ACC112 (cell line): ENCODE measurements at regions not wholly inside any gene's neighbourhood (a gene's known extent, or its start where the extent isn't known, plus 50 kb on each side); places are given as distances from the start of the nearest gene placed in this dataset.
"Not testable (repeated sequence)": the region's sequence is repeated elsewhere in the genome, so short reads cannot be mapped to it uniquely, and the experiment has no call there.

Source experiments
- H2AFZ ChIP-seq: fragments of 200-600 bp; sonication (generic); one replicate; pipeline ENCODE4 v1.6.0; 2017; ENCODE audit warnings: antibody characterized with exemption, low read length; ENCODE audit not compliant: unreplicated experiment
- H3K27ac ChIP-seq: fragments of 200-600 bp; sonication (generic); 2 replicates; pipeline ENCODE4 v1.5.1; 2014; ENCODE audit warnings: low read depth, mild to moderate bottlenecking, antibody characterized with exemption, low read length, moderate library complexity
- H3K27me3 ChIP-seq: fragments of 200-600 bp; sonication (generic); 2 replicates; pipeline ENCODE4 v1.6.1; 2014; ENCODE audit warnings: mild to moderate bottlenecking, antibody characterized with exemption, low read length, moderate library complexity, mixed read lengths; ENCODE audit not compliant: insufficient read depth
- H3K36me3 ChIP-seq: fragments of 200-600 bp; sonication (generic); 2 replicates; pipeline ENCODE4 v1.6.1; 2016; ENCODE audit warnings: mild to moderate bottlenecking, antibody characterized with exemption, low read length, moderate library complexity, mixed read lengths; ENCODE audit not compliant: insufficient read depth
- H3K4me1 ChIP-seq: fragments of 200-600 bp; sonication (generic); one replicate; pipeline ENCODE4 v1.6.1; 2016; ENCODE audit warnings: low read length, mixed read lengths; ENCODE audit not compliant: insufficient read depth, unreplicated experiment, control insufficient read depth
- H3K4me3 ChIP-seq: fragments of 200-600 bp; sonication (generic); 2 replicates; pipeline ENCODE4 v1.5.1; 2014; ENCODE audit warnings: mild to moderate bottlenecking, low read depth, low read length
- H3K79me2 ChIP-seq: fragments of 200-600 bp; sonication (generic); one replicate; pipeline ENCODE4 v1.6.0; 2016; ENCODE audit warnings: low read length; ENCODE audit not compliant: control insufficient read depth, unreplicated experiment, insufficient read depth

- H3K36me3 ChIP-seq: no peaks in the 10 kb centered on the region
- no peak overlapping the region for H2AFZ ChIP-seq
- no peaks in the 10 kb centered on the region for H3K27me3 ChIP-seq
- no peak overlapping the region for H3K27ac ChIP-seq
- H3K4me1 ChIP-seq: peaks cover 30% of the 10 kb centered on the region
- H3K79me2 ChIP-seq: no peaks in the 10 kb centered on the region
- no peak overlapping the region for H3K4me3 ChIP-seq
These were observed 211.5 kb upstream of the PRSS1 start for GRCh38 chr7:142537760-142538159.

DNA sequence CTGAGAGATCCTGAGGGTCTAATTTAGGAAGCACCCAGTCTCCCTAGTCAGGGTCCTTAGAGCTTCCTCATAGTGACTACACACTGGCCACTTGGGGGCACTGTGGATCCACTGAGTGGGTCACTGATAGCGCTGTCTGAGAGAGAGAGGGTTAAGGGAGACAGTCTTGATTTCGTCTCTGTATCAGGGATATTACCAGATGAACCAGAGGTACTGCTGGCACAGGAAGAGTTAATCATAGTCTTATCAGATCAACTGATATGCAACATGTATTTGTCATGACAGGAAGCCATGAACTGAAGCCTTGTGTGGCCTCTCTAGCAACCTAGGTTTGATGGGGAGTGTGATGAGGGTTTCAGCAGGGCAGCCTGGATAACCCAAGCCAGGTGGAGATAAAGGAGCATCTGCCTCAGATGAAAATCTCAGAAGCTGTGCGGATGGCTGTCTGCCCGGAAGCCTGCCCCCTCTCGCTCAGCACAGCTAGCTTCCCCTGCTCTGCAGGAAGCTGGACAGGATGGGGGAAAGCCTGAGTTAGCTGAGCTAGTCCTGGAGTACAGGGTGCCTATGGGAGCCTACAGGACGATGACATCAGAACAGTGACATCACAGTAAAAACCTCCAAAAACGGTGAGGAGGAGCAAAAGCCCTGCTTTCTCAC is 214.0 kb upstream of the PRSS1 start:
- Histone ChIP-seq H3K4me3 (no peak overlapping the region), H3K79me2 (no peaks in the 10 kb centered on the region), H2AFZ (peak overlapping the region; percentile 2), H3K36me3 (no peaks in the 10 kb centered on the region), H3K4me1 (peaks cover 25% of the 10 kb centered on the region), H3K27me3 (no peaks in the 10 kb centered on the region), H3K27ac (no peak overlapping the region)

DNA sequence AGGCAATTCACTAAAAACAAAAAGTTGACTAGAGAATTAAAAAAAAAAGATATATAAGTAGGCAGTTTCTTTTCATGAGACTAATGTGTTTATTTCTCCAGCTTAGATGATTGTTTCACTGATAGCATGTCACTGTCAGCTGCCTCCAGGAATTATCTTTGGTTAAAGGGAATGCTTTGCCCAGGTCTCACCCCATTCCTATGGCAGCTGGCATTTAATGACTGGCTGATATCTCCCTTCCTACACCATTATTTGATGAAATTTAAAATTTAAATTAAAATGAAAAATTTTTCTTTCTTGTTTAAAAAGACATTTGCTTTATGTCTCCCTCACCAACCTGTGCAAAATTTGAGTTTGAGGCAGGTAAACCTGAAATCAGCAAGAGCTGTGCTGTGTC is 214.5 kb upstream of the PRSS1 start:
- Histone ChIP-seq H3K4me1 (peaks cover 20% of the 10 kb centered on the region), H3K27ac (no peak overlapping the region), H2AFZ (no peak overlapping the region), H3K27me3 (peaks cover under 1% of the 10 kb centered on the region; the same call in 1 of the 2 replicates), H3K4me3 (no peak overlapping the region), H3K36me3 (no peaks in the 10 kb centered on the region), H3K79me2 (no peaks in the 10 kb centered on the region)

DNA sequence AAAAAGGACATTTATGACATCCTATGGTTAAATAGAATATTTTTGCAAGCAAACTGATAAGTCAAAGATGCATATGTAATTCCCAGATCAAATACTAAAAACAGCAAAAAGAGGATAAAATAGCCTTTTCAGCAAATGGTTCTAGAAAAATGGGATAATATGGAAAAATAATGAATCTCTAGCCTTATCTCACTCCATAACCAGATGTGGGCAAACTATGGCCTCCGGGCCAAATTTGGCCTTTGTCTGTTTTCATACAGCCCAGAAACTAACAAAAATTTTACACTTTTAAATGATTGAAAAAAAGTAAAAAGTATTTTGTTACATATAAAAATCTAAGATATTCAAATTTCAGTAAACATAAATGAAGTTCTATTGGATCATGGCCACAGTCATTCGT is 215.4 kb upstream of the PRSS1 start:
- no peak overlapping the region for H3K4me3 ChIP-seq
- H2AFZ ChIP-seq: no peak overlapping the region
- peaks cover 12% of the 10 kb centered on the region for H3K4me1 ChIP-seq
- H3K27ac ChIP-seq: no peak overlapping the region
- H3K27me3 ChIP-seq: peaks cover 5% of the 10 kb centered on the region; the same call in 1 of the 2 replicates
- H3K36me3 ChIP-seq: no peaks in the 10 kb centered on the region
- H3K79me2 ChIP-seq: no peaks in the 10 kb centered on the region

DNA sequence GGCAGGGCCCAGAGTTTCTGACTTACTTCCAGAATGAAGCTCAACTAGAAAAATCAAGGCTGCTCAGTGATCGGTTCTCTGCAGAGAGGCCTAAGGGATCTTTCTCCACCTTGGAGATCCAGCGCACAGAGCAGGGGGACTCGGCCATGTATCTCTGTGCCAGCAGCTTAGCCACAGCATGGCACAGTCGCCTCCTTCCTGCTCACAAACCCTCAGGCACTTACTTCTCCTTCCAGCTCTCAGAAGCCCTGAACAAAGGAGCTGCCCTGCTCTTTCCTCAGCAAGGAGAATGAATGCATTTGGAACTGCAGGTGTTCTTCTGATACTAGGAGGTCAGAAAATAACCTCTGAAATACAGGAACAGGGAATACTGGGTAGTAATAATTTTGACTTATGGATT is 219.7 kb upstream of the PRSS1 start:
- Histone ChIP-seq H3K27me3 (peaks cover 33% of the 10 kb centered on the region; the same call in 1 of the 2 replicates), H3K4me1 (no peaks in the 10 kb centered on the region), H2AFZ (no peak overlapping the region), H3K27ac (no peak overlapping the region), H3K36me3 (no peaks in the 10 kb centered on the region), H3K4me3 (no peak overlapping the region), H3K79me2 (no peaks in the 10 kb centered on the region)

DNA sequence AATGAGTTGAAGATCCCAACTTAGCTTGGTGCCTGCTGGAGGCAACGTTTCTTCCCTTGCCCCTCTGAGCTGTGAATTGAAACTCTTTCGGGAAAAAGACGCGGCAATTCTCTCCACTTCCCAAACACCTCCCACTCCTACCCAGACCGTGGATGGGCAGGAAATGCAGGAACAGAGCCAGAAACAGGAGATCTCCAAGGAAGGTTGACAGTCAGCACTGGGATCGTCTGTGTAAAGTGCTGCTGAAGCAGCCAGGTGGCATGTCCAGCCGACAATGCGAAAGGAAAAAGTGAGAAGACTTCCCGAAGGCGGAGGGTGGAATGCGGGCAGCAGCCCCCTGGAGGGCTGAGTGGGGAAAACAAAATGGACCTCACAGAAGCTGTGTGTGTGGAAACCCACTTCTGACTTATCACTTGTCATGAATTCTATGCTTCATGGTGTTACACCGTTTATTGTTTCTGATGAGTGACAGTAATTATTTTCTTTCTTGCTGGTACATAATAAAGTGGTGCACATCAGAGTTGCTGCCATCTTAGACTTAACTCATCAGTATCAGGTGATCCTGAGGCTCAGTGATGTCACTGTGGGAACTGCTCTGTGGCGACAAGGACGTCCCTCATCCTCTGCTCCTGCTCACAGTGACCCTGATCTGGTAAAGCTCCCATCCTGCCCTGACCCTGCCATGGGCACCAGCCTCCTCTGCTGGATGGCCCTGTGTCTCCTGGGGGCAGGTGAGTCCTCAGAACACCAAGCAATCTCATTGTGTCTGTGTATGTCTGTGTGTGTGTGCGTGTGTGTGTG is 220.5 kb upstream of the PRSS1 start:
- Histone ChIP-seq H3K79me2 (no peaks in the 10 kb centered on the region), H3K27me3 (peaks cover 37% of the 10 kb centered on the region), H2AFZ (no peak overlapping the region), H3K4me3 (no peak overlapping the region), H3K36me3 (no peaks in the 10 kb centered on the region), H3K4me1 (no peaks in the 10 kb centered on the region), H3K27ac (no peak overlapping the region)

DNA sequence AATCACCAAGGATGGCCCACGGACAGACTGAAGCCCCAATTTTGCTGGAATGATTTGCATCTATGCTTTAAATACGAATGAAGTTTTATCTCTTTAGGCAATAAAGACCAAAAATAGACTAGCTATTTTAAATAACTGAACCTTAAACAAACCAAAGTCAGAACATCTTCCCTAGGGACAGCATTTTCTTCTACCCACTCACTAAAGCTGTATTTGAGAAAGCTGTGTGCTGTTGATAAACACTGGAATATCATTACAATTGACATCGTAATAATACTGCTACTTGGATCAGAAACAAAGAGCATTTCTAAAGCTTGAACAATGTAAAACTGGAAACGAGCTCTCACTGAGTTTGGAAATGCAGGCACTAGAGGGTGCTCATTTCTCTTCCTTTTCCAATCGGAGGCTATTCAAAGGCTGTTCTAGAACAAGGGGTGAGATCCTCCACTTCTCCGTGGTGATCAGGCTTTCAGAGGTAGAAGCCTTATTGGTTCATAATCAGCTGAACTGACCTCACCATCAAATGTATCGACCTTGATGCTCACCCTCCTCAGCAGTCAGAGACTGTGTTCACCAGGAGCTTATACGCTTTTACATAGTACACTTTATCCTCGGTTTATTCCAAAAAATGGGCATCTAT is 225.3 kb upstream of the PRSS1 start:
- Histone ChIP-seq H3K79me2 (no peaks in the 10 kb centered on the region), H3K36me3 (no peaks in the 10 kb centered on the region), H2AFZ (no peak overlapping the region), H3K4me1 (no peaks in the 10 kb centered on the region), H3K4me3 (no peak overlapping the region), H3K27ac (no peak overlapping the region), H3K27me3 (peaks cover 47% of the 10 kb centered on the region)

DNA sequence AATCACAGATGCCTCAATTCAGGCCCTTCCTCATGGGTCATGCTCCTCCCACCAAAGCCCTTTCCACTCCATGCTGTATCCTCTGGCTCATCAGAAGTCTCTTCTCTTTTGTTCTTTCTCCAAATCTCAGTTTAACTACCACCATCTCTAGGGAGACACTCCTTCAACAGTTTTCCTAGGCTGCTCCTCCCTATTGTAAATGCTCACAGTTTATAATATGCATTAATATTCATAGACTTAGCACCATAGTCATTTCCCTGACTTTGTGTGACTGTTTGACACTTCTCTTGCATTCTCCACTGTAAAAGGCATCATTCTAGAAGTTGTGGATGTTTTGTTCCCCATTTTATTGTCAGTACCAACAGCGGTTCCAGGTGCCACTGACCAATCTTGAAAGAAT is 226.5 kb upstream of the PRSS1 start:
- no peaks in the 10 kb centered on the region for H3K4me1 ChIP-seq
- peaks cover 43% of the 10 kb centered on the region for H3K27me3 ChIP-seq
- H2AFZ ChIP-seq: no peak overlapping the region
- no peak overlapping the region for H3K27ac ChIP-seq
- H3K36me3 ChIP-seq: no peaks in the 10 kb centered on the region
- no peak overlapping the region for H3K4me3 ChIP-seq
- H3K79me2 ChIP-seq: no peaks in the 10 kb centered on the region

DNA sequence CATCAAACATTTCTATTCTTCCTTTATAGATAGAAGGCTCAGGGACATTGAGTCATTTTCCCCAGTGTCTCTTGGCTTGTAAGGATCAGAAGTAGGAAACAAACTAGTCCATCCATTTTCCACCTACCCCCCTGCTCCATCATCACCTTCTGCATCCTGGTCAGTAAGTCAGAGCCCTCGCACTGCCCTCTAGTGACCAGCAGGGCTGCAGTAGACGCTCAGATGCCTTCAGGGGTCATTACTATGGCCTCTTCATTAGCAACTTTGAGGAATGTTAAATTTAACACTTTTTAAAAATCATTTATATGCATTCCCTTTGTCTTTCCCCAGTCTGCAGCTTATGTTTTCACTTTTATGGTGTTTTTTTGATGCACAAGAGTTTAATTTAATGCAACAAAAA is 228.4 kb upstream of the PRSS1 start:
- H2AFZ ChIP-seq, H3K36me3 ChIP-seq, H3K4me3 ChIP-seq, H3K79me2 ChIP-seq, H3K4me1 ChIP-seq, H3K27ac ChIP-seq: not testable (repeated sequence)
- H3K27me3 ChIP-seq: peaks cover 42% of the 10 kb centered on the region

DNA sequence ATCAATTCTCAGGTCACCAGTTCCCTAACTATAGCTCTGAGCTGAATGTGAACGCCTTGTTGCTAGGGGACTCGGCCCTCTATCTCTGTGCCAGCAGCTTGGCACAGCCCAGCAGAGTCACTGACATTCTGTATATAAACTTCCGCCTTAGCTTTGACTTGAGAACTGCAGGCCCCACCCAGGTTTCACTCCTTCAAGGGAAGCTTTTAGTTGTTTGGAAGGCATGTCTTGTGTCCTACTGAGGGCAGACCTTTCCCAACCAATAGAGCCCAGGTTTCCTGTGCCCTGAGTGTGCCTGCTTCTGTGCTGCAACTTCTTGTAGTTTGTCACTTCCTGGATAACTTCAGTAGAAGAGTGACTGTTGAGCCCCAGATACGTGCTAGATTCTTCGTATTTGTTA is 228.8 kb upstream of the PRSS1 start:
- not testable (repeated sequence) for H2AFZ ChIP-seq, H3K36me3 ChIP-seq, H3K79me2 ChIP-seq, H3K4me1 ChIP-seq, H3K27ac ChIP-seq, H3K4me3 ChIP-seq
- H3K27me3 ChIP-seq: peaks cover 41% of the 10 kb centered on the region
